LNCaP clone FGC (cell line): ENCODE measurements at regions not wholly inside any gene's neighbourhood (a gene's known extent, or its start where the extent isn't known, plus 50 kb on each side); places are given as distances from the start of the nearest gene placed in this dataset.
"Not testable (repeated sequence)": the region's sequence is repeated elsewhere in the genome, so short reads cannot be mapped to it uniquely, and the experiment has no call there.

Experiments
- DNase-seq: peaks from one replicate; pipeline ENCODE4 v3.0.0-alpha.2; 2011; ENCODE audit warnings: low read depth
- H3K4me3 ChIP-seq: 2 replicates; pipeline ENCODE4 v1.5.1; 2011; ENCODE audit warnings: mild to moderate bottlenecking, low read depth, low read length, control low read depth
- CTCF ChIP-seq: IDR thresholded peaks from 2 replicates; pipeline ENCODE4 v1.5.1; 2012; ENCODE audit warnings: mild to moderate bottlenecking; ENCODE audit not compliant: control insufficient read depth, insufficient read depth; ENCODE audit errors: extremely low read depth

DNA sequence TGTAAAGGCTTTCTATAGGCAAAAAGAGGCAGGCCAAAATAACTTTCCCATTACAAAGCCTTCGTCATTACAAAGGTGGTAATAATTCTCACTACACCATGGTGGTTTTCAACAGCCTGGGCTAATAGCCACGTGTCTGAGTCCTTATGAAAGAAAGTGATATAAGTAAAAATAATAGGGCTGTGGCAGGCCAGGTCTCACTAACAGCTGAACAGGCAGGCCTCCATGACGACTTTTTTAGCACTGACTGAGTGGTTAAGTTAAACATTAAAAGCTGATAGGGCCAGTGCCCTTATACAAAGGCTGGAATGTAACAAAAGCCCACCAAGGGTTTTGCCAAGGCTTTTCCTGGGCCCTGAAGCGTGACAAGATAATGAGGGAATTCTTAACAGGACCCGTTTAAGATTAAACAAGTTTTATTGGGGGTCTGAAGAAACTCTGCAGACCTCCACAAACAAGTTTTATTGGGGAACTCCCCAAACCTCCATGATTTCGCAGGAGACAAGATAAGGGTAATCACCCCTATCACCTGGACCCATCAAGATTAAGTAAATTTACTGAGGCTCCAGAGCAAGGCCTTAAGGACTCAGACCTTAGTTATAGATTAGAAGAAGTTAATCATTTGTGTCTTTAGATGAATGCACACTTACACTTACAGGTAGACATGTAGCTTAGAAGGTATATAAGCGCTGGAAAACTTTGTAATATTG is 412.9 kb downstream of the CHSY3 start:
- no peak for TF ChIP-seq CTCF
- DNase-seq, result no peak
- no peak overlapping the region for H3K4me3 ChIP-seq

- no peak for TF ChIP-seq CTCF
- DNase-seq, result no peak
- H3K4me3 ChIP-seq, result no peak overlapping the region
Observed at GRCh38 chr5:130295235-130295634, 391.0 kb downstream of the CHSY3 start.

DNA sequence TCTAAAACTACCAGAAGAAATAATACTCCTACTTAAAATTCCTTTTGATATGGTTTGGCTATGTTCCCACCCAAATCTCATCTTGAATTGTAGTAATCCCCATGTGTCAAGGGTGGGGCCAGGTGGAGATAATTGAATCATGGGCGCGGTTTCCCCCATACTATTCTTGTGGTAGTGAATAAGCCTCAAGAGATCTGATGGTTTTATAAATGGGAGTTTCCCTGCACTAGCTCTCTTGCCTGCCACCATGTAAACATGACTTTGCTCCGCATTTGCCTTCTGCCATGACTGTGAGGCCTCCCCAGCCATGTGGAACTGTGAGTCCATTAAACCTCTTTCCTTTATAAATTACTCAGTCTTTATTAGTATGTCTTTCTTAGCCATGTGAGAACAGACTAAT is 390.5 kb downstream of the CHSY3 start:
- not testable (repeated sequence) for H3K4me3 ChIP-seq, DNase-seq

DNA sequence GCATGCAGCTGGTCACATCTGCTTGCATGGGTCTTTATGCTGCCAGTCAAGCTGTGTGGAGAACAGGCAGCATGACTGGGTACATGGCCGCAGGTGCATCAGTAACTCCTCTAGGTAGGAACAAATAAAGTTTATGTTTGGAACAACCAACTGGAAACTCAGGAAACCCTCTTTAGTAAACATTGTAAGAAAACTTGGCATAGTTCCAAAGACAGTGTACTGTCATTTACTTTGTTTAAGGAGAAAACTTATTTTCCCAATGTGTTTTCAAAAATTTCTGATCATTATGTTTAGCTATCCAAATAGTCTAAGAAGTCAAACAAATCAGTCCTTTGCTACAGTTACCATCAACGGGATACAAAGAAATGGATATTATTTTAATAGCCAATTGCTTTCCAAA is 386.0 kb downstream of the CHSY3 start:
- H3K4me3 ChIP-seq, result no peak overlapping the region
- no peak for TF ChIP-seq CTCF
- DNase-seq, result no peak

GRCh38 chr5:130289132-130290088 is 385.1 kb downstream of the CHSY3 start:
- TF ChIP-seq CTCF, result no peak
- no peak overlapping the region for H3K4me3 ChIP-seq
- DNase-seq, result no peak

DNA sequence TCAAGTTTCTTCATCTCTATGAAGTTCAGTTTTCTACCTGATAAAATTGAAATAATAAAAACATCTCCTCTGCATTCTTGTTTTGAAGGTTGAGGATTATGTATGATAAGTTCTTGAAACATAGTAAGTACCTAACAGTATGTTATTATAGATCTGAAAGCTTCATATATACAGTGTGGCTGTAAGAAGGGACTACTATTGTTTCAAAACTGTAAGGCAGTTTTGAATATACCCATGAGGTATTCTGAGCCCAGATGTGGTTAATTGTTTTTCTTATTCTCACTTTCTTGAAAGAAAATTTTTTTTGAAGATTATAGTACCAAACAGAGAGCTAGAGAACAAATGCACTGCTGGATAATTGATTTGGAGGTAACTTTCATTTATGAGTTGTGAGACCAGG is 383.2 kb downstream of the CHSY3 start:
- no peak for DNase-seq
- no peak for TF ChIP-seq CTCF
- H3K4me3 ChIP-seq, result no peak overlapping the region

GRCh38 chr5:130286971-130287370 is 382.7 kb downstream of the CHSY3 start:
- DNase-seq, result no peak
- no peak overlapping the region for H3K4me3 ChIP-seq
- no peak for TF ChIP-seq CTCF
